ENCODE measurements at regions not wholly inside any gene's neighbourhood (a gene's known extent, or its start where the extent isn't known, plus 50 kb on each side); places are given as distances from the start of the nearest gene placed in this dataset.

GRCh38 chr5:148912714-148913398 lies 86.4 kb downstream of the ADRB2 start:
- no peak for TF ChIP-seq POLR2AphosphoS5 (IDR thresholded peaks at IDR 0.05)
- no peak for TF ChIP-seq POLR2A (IDR thresholded peaks at IDR 0.05)
